HepG2 (cell line): ENCODE measurements at regions not wholly inside any gene's neighbourhood (a gene's known extent, or its start where the extent isn't known, plus 50 kb on each side); places are given as distances from the start of the nearest gene placed in this dataset.

Experiments
- ATAC-seq: fragments of 200-7000 bp; cut with Tn5 transposase; 3 replicates; pipeline ENCODE4 v1.9.1; 2020; ENCODE audit warnings: mild to moderate bottlenecking, moderate library complexity
- BruUV-seq: library from RNA; stranded (reverse); fragments of 400-500 nt; replicated peaks from 2 replicates; lab custom pipeline; 2021; lab: Mats Ljungman, UMichigan
- CTCF ChIA-PET: fragments of 300-600 bp; formaldehyde crosslinking; extraction: SDS; loops from one replicate; lab custom pipeline; 2021; ENCODE audit warnings: low total read pairs, inconsistent platforms, low intra/inter-chr PET ratio; lab: Yijun Ruan, JAX
- POLR2A ChIA-PET: fragments of 350-600 bp; sonication (Branson Sonifier 250); formaldehyde crosslinking; loops from one replicate; lab custom pipeline; 2020; ENCODE audit warnings: antibody characterized with exemption, inconsistent platforms; lab: Yijun Ruan, JAX
- DNase-seq: peaks from one replicate; pipeline ENCODE4 v3.0.0-alpha.2; 2015; ENCODE audit warnings: low spot score
- FAIRE-seq: peaks from 3 replicates; lab custom pipeline; 2011; peaks lifted over from hg19 to GRCh38; lab: Jason Lieb, UNC
- H2AFZ ChIP-seq: one replicate; pipeline ENCODE4 v1.6.1; 2011; ENCODE audit warnings: low read length, inconsistent platforms
- H3K27ac ChIP-seq: fragments of 300-600 bp; 3 replicates; pipeline ENCODE4 v1.8.0; 2011; ENCODE audit warnings: mixed run types, mild to moderate bottlenecking, mixed read lengths, low read length, inconsistent platforms; ENCODE audit not compliant: insufficient read depth; ENCODE audit errors: extremely low read length
- H3K27me3 ChIP-seq, 2 experiments: fragments of 200-600 bp in 1 of 2; 2 replicates in 1 of 2; 3 replicates in 1 of 2; pipeline versions ENCODE4 v1.6.0 to v1.8.0; 2011; ENCODE audit warnings: low read length in 2 of 2, mild to moderate bottlenecking in 2 of 2, moderate library complexity in 2 of 2, inconsistent platforms in 1 of 2; ENCODE audit not compliant: insufficient read depth in 2 of 2, control insufficient read depth in 1 of 2
- H3K36me3 ChIP-seq, 2 experiments: fragments of 200-600 bp in 1 of 2; replicated peaks in 1 of 2; 2 replicates in 1 of 2; 3 replicates in 1 of 2; pipeline versions ENCODE4 v1.5.1 to v1.8.0; 2011; ENCODE audit warnings: low read length in 2 of 2, inconsistent platforms in 1 of 2; ENCODE audit not compliant: insufficient read depth in 2 of 2, control insufficient read depth in 1 of 2
- H3K4me1 ChIP-seq: 2 replicates; pipeline ENCODE4 v1.5.1; 2012; ENCODE audit warnings: low read length, inconsistent platforms; ENCODE audit not compliant: insufficient read depth
- H3K4me2 ChIP-seq: 2 replicates; pipeline ENCODE4 v1.6.0; 2011; ENCODE audit warnings: low read depth, low read length, inconsistent platforms
- H3K4me3 ChIP-seq, 3 experiments: fragments of 200-600 bp in 1 of 3; sonication (generic), shearing (Covaris generic) in 1 of 3; replicated peaks in 1 of 3; 2 replicates each; pipeline ENCODE4 v1.5.1; 2011 to 2016; ENCODE audit warnings: low read length in 3 of 3, inconsistent platforms in 2 of 3, low read depth in 2 of 3, mild to moderate bottlenecking in 2 of 3, control low read depth in 1 of 3, mixed read lengths in 1 of 3; ENCODE audit not compliant: insufficient read depth in 1 of 3
- H3K79me2 ChIP-seq: one replicate; pipeline ENCODE4 v1.6.1; 2011; ENCODE audit warnings: low read length, inconsistent platforms; ENCODE audit not compliant: insufficient read depth
- H3K9ac ChIP-seq: 2 replicates; pipeline ENCODE4 v1.6.0; 2011; ENCODE audit warnings: mild to moderate bottlenecking, low read depth, low read length, inconsistent platforms; ENCODE audit not compliant: insufficient read depth
- H3K9me3 ChIP-seq: 2 replicates; pipeline ENCODE4 v1.5.1; 2012; ENCODE audit warnings: mild to moderate bottlenecking, low read length
- H4K20me1 ChIP-seq: 2 replicates; pipeline ENCODE4 v1.6.0; 2011; ENCODE audit warnings: inconsistent platforms, mild to moderate bottlenecking, low read length, moderate library complexity; ENCODE audit not compliant: insufficient read depth
- AKAP8 ChIP-seq: sonication (generic); formaldehyde crosslinking; IDR thresholded peaks from 2 replicates; pipeline ENCODE4 v1.5.1; 2020; ENCODE audit warnings: mild to moderate bottlenecking, missing genetic modification reagents
- BRCA1 ChIP-seq: sonication (generic); formaldehyde crosslinking; IDR thresholded peaks from 2 replicates; pipeline ENCODE4 v1.4.0; 2020; ENCODE audit warnings: missing genetic modification reagents
- CBX1 ChIP-seq: IDR thresholded peaks from one replicate; pipeline ENCODE4 v1.6.1; 2016; ENCODE audit warnings: antibody characterized with exemption, low read depth
- ESRRA ChIP-seq: sonication (generic); formaldehyde crosslinking; IDR thresholded peaks from 2 replicates; pipeline ENCODE4 v1.5.1; 2020; ENCODE audit warnings: mild to moderate bottlenecking, low read depth, missing genetic modification reagents
- FOXM1 ChIP-seq: sonication (generic); formaldehyde crosslinking; IDR thresholded peaks from 2 replicates; pipeline ENCODE4 v1.5.0; 2020; ENCODE audit warnings: missing genetic modification reagents
- JDP2 ChIP-seq: sonication (generic); formaldehyde crosslinking; IDR thresholded peaks from 2 replicates; pipeline ENCODE4 v1.8.1; 2022; ENCODE audit warnings: missing genetic modification reagents, borderline replicate concordance
- NPAS2 ChIP-seq: sonication (generic); formaldehyde crosslinking; IDR thresholded peaks from 2 replicates; pipeline ENCODE4 v1.8.0; 2022; ENCODE audit warnings: mild to moderate bottlenecking, missing genetic modification reagents, borderline replicate concordance
- SMARCE1 ChIP-seq: fragments of 450-650 bp; IDR thresholded peaks from 2 replicates; pipeline ENCODE4 v1.6.1; 2017; ENCODE audit warnings: borderline replicate concordance
- ZC3H13 ChIP-seq: sonication (generic); formaldehyde crosslinking; IDR thresholded peaks from 2 replicates; pipeline ENCODE4 v1.8.1; 2023; ENCODE audit warnings: mild to moderate bottlenecking, missing genetic modification reagents, moderate library complexity
- ZNF720 ChIP-seq: sonication (generic); formaldehyde crosslinking; IDR thresholded peaks from 2 replicates; pipeline ENCODE4 v1.4.0; 2020; ENCODE audit warnings: missing genetic modification reagents
- ZSCAN29 ChIP-seq: sonication (generic); formaldehyde crosslinking; conservative IDR thresholded peaks from 2 replicates; pipeline ENCODE4 v1.4.0; 2020; ENCODE audit warnings: mild to moderate bottlenecking, missing genetic modification reagents
- WGBS: methylation state at CpG from one replicate; pipeline ENCODE4 v1.1.6; 2017; ENCODE audit warnings: low lambda C conversion rate; 5-methylcytosine and 5-hydroxymethylcytosine counted together
- in situ Hi-C: cut with HindIII; loops from 2 replicates; pipeline ENCODE4 v1.10.0; 2017; ENCODE audit warnings: low pct_unique_long_range_greater_than_20kb; ENCODE audit not compliant: extremely low pct_ligation_motif_present
- intact Hi-C: fragments of 100-400 bp; cut with micrococcal nuclease; formaldehyde crosslinking; loops from one replicate; pipeline ENCODE4 v1.10.0; 2022; ENCODE audit not compliant: unreplicated experiment
- TF ChIP-seq, protein P1 (sequence below): sonication (generic); formaldehyde crosslinking; IDR thresholded peaks from 2 replicates; pipeline ENCODE4 v1.4.0; 2020; ENCODE audit warnings: missing genetic modification reagents, borderline replicate concordance
- TF ChIP-seq, protein P2 (sequence below): IDR thresholded peaks from 2 replicates; pipeline ENCODE4 v1.4.0; 2020; ENCODE audit warnings: mild to moderate bottlenecking, missing genetic modification reagents
- TF ChIP-seq, protein P3 (sequence below): sonication (generic); formaldehyde crosslinking; conservative IDR thresholded peaks from 2 replicates; pipeline ENCODE4 v1.8.0; 2022; ENCODE audit warnings: missing genetic modification reagents
- TF ChIP-seq, protein P4 (sequence below): sonication (generic); formaldehyde crosslinking; IDR thresholded peaks from 2 replicates; pipeline ENCODE4 v1.9.0; 2022; ENCODE audit warnings: low read depth, missing genetic modification reagents

DNA sequence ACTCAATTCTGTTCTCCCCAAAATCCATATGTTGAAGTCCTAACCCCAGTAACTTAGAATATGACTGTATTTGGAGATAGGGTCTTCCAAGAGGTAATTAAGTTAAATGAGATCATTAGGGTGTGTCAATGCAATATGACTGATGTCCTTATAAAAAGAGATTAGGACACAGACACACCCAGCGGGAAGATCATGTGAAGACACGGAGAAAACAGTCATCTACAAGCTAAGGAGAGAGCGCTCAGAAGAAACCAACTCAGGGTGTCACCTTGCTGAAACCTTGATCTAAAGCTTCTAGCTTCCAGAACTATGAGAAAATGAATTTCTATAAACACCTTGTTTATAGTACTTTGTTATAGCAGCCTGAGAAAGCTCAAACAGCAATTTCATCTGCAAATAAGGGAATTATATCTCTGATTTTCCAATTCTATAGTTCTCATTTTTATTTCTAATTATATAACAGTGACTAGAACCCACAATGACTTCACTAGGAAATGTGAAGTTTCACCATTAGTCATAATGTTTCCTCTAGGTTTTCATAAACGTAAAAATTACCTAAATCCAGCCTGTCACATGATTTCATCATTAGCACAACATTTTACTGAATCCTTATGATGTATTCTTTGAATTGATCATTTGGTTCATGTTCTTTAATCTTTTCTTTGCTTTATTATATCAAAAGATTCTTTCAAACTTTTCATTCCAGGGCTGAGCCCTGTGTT lies 459.1 kb upstream of the MDFIC2 start:
- Histone ChIP-seq H3K9ac (no peak overlapping the region), H3K27me3 (no peaks in the 10 kb centered on the region), H3K4me3 (no peak overlapping the region), H3K79me2 (no peaks in the 10 kb centered on the region), H3K27ac (no peak overlapping the region), H3K4me1 (no peaks in the 10 kb centered on the region), H2AFZ (no peak overlapping the region), H3K9me3 (no peaks in the 10 kb centered on the region), H4K20me1 (no peaks in the 10 kb centered on the region), H3K4me2 (no peak overlapping the region), H3K36me3 (no peaks in the 10 kb centered on the region)
- no peak for FAIRE-seq
- no peak for ATAC-seq
- DNase-seq = no peak
- BruUV-seq = no TSS peak
- ChIA-PET POLR2A (no interaction called here), CTCF (no interaction called here)
- WGBS = 11% methylated on average over 4 of the region's 4 CpGs
- intact Hi-C loops = no loop called here
- in situ Hi-C loops = no loop called here
- no peak for TF ChIP-seq BRCA1 (CRISPR knock-in tag)
- TF ChIP-seq, protein P1, sequence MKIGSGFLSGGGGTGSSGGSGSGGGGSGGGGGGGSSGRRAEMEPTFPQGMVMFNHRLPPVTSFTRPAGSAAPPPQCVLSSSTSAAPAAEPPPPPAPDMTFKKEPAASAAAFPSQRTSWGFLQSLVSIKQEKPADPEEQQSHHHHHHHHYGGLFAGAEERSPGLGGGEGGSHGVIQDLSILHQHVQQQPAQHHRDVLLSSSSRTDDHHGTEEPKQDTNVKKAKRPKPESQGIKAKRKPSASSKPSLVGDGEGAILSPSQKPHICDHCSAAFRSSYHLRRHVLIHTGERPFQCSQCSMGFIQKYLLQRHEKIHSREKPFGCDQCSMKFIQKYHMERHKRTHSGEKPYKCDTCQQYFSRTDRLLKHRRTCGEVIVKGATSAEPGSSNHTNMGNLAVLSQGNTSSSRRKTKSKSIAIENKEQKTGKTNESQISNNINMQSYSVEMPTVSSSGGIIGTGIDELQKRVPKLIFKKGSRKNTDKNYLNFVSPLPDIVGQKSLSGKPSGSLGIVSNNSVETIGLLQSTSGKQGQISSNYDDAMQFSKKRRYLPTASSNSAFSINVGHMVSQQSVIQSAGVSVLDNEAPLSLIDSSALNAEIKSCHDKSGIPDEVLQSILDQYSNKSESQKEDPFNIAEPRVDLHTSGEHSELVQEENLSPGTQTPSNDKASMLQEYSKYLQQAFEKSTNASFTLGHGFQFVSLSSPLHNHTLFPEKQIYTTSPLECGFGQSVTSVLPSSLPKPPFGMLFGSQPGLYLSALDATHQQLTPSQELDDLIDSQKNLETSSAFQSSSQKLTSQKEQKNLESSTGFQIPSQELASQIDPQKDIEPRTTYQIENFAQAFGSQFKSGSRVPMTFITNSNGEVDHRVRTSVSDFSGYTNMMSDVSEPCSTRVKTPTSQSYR (CRISPR knock-in tag) = no peak
- TF ChIP-seq, protein P2, sequence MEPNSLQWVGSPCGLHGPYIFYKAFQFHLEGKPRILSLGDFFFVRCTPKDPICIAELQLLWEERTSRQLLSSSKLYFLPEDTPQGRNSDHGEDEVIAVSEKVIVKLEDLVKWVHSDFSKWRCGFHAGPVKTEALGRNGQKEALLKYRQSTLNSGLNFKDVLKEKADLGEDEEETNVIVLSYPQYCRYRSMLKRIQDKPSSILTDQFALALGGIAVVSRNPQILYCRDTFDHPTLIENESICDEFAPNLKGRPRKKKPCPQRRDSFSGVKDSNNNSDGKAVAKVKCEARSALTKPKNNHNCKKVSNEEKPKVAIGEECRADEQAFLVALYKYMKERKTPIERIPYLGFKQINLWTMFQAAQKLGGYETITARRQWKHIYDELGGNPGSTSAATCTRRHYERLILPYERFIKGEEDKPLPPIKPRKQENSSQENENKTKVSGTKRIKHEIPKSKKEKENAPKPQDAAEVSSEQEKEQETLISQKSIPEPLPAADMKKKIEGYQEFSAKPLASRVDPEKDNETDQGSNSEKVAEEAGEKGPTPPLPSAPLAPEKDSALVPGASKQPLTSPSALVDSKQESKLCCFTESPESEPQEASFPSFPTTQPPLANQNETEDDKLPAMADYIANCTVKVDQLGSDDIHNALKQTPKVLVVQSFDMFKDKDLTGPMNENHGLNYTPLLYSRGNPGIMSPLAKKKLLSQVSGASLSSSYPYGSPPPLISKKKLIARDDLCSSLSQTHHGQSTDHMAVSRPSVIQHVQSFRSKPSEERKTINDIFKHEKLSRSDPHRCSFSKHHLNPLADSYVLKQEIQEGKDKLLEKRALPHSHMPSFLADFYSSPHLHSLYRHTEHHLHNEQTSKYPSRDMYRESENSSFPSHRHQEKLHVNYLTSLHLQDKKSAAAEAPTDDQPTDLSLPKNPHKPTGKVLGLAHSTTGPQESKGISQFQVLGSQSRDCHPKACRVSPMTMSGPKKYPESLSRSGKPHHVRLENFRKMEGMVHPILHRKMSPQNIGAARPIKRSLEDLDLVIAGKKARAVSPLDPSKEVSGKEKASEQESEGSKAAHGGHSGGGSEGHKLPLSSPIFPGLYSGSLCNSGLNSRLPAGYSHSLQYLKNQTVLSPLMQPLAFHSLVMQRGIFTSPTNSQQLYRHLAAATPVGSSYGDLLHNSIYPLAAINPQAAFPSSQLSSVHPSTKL (CRISPR knock-in tag) = no peak
- no peak for TF ChIP-seq ZNF720
- TF ChIP-seq NPAS2 (CRISPR knock-in tag) = no peak
- no peak for TF ChIP-seq JDP2 (CRISPR knock-in tag)
- no peak for TF ChIP-seq FOXM1
- TF ChIP-seq ESRRA (CRISPR knock-in tag) = no peak
- TF ChIP-seq, protein P3, sequence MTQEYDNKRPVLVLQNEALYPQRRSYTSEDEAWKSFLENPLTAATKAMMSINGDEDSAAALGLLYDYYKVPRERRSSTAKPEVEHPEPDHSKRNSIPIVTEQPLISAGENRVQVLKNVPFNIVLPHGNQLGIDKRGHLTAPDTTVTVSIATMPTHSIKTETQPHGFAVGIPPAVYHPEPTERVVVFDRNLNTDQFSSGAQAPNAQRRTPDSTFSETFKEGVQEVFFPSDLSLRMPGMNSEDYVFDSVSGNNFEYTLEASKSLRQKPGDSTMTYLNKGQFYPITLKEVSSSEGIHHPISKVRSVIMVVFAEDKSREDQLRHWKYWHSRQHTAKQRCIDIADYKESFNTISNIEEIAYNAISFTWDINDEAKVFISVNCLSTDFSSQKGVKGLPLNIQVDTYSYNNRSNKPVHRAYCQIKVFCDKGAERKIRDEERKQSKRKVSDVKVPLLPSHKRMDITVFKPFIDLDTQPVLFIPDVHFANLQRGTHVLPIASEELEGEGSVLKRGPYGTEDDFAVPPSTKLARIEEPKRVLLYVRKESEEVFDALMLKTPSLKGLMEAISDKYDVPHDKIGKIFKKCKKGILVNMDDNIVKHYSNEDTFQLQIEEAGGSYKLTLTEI (CRISPR knock-in tag) = no peak
- no peak for TF ChIP-seq SMARCE1
- no peak for TF ChIP-seq ZSCAN29
- no peak for TF ChIP-seq CBX1
- TF ChIP-seq, protein P4, sequence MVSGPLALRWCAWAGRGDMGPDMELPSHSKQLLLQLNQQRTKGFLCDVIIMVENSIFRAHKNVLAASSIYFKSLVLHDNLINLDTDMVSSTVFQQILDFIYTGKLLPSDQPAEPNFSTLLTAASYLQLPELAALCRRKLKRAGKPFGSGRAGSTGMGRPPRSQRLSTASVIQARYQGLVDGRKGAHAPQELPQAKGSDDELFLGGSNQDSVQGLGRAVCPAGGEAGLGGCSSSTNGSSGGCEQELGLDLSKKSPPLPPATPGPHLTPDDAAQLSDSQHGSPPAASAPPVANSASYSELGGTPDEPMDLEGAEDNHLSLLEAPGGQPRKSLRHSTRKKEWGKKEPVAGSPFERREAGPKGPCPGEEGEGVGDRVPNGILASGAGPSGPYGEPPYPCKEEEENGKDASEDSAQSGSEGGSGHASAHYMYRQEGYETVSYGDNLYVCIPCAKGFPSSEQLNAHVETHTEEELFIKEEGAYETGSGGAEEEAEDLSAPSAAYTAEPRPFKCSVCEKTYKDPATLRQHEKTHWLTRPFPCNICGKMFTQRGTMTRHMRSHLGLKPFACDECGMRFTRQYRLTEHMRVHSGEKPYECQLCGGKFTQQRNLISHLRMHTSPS (CRISPR knock-in tag) = no peak
- TF ChIP-seq AKAP8 (CRISPR knock-in tag) = no peak
- TF ChIP-seq ZC3H13 (CRISPR knock-in tag) = no peak
